IMR-90 (cell line): ENCODE measurements at regions not wholly inside any gene's neighbourhood (a gene's known extent, or its start where the extent isn't known, plus 50 kb on each side); places are given as distances from the start of the nearest gene placed in this dataset.

Experiments
- ATAC-seq: fragments of 200-7000 bp; cut with Tn5 transposase; 2 replicates; pipeline ENCODE4 v1.9.1; 2020; ENCODE audit warnings: low read depth, mild to moderate bottlenecking, moderate library complexity
- BruUV-seq: library from RNA; stranded (reverse); fragments of 400-500 nt; replicated peaks from 2 replicates; lab custom pipeline; 2021; lab: Mats Ljungman, UMichigan
- CTCF ChIA-PET: fragments of 300-600 bp; formaldehyde crosslinking; extraction: SDS; loops from one replicate; lab custom pipeline; 2021; ENCODE audit warnings: antibody characterized with exemption; lab: Yijun Ruan, JAX
- POLR2A ChIA-PET: fragments of 300-600 bp; sonication (Branson Sonifier 250); formaldehyde crosslinking; loops from one replicate; lab custom pipeline; 2022; ENCODE audit warnings: antibody characterized with exemption; ENCODE audit not compliant: unreplicated experiment; lab: Charles Lee
- DNase-seq: peaks from one replicate; pipeline ENCODE4 v3.0.0; 2013
- H2AFZ ChIP-seq: replicated peaks from 2 replicates; pipeline ENCODE3; 2013; ENCODE audit warnings: low read length, mild to moderate bottlenecking; ENCODE audit not compliant: poor library complexity
- H2AK5ac ChIP-seq: 2 replicates; pipeline ENCODE4 v1.6.1; 2013; ENCODE audit warnings: low read depth, low read length, inconsistent platforms
- H2AK9ac ChIP-seq: replicated peaks from 2 replicates; pipeline ENCODE3; 2013; ENCODE audit warnings: mild to moderate bottlenecking, low read depth, low read length, moderate library complexity; ENCODE audit not compliant: poor library complexity
- H2BK120ac ChIP-seq: 2 replicates; pipeline ENCODE4 v1.6.1; 2013; ENCODE audit warnings: low read depth, low read length, inconsistent platforms
- H2BK15ac ChIP-seq: 3 replicates; pipeline ENCODE4 v1.6.1; 2013; ENCODE audit warnings: low read depth, low read length, inconsistent platforms
- H2BK20ac ChIP-seq: 2 replicates; pipeline ENCODE4 v1.6.1; 2013; ENCODE audit warnings: low read depth, mild to moderate bottlenecking, inconsistent platforms, low read length, moderate library complexity
- H2BK5ac ChIP-seq: 2 replicates; pipeline ENCODE4 v1.6.1; 2013; ENCODE audit warnings: mild to moderate bottlenecking, low read depth, low read length, inconsistent platforms; ENCODE audit not compliant: poor library complexity, severe bottlenecking
- H3K14ac ChIP-seq: replicated peaks from 2 replicates; pipeline ENCODE4 v1.6.1; 2013; ENCODE audit warnings: low read depth, low read length, inconsistent platforms
- H3K18ac ChIP-seq: 2 replicates; pipeline ENCODE4 v1.6.1; 2013; ENCODE audit warnings: low read depth, low read length, control low read depth
- H3K23ac ChIP-seq: 2 replicates; pipeline ENCODE4 v1.6.1; 2013; ENCODE audit warnings: low read depth, low read length, inconsistent platforms
- H3K27ac ChIP-seq: 2 replicates; pipeline ENCODE4 v1.5.1; 2013; ENCODE audit warnings: mild to moderate bottlenecking, control low read depth, low read length; ENCODE audit not compliant: insufficient read depth
- H3K27me3 ChIP-seq: 2 replicates; pipeline ENCODE4 v1.6.1; 2013; ENCODE audit warnings: low read length; ENCODE audit not compliant: control insufficient read depth, insufficient read depth
- H3K36me3 ChIP-seq: 2 replicates; pipeline ENCODE4 v1.6.1; 2013; ENCODE audit warnings: low read length, mixed read lengths; ENCODE audit not compliant: control insufficient read depth, insufficient read depth
- H3K4ac ChIP-seq: 2 replicates; pipeline ENCODE4 v1.6.1; 2013; ENCODE audit warnings: low read depth, low read length, inconsistent platforms
- H3K4me1 ChIP-seq: 2 replicates; pipeline ENCODE4 v1.6.1; 2013; ENCODE audit warnings: low read length, mixed read lengths; ENCODE audit not compliant: control insufficient read depth, insufficient read depth
- H3K4me2 ChIP-seq: 2 replicates; pipeline ENCODE4 v1.6.1; 2013; ENCODE audit warnings: low read depth, mild to moderate bottlenecking, control low read depth, low read length, moderate library complexity
- H3K4me3 ChIP-seq: 2 replicates; pipeline ENCODE4 v1.5.1; 2013; ENCODE audit warnings: low read depth, mild to moderate bottlenecking, control low read depth, low read length, moderate library complexity; ENCODE audit not compliant: insufficient read depth
- H3K56ac ChIP-seq: 2 replicates; pipeline ENCODE4 v1.6.1; 2013; ENCODE audit warnings: low read length, inconsistent platforms; ENCODE audit not compliant: insufficient read depth; ENCODE audit errors: extremely low read depth
- H3K79me1 ChIP-seq, 2 experiments: 2 replicates each; pipeline ENCODE4 v1.6.1; 2013; ENCODE audit warnings: low read length in 2 of 2, inconsistent platforms in 1 of 2, low read depth in 1 of 2
- H3K9ac ChIP-seq: 2 replicates; pipeline ENCODE4 v1.6.1; 2013; ENCODE audit warnings: low read depth, low read length, control low read depth
- H3K9me1 ChIP-seq: 2 replicates; pipeline ENCODE4 v1.6.1; 2013; ENCODE audit warnings: low read length, inconsistent platforms; ENCODE audit not compliant: insufficient read depth
- H3K9me3 ChIP-seq: 2 replicates; pipeline ENCODE4 v1.6.1; 2013; ENCODE audit warnings: low read length; ENCODE audit not compliant: control insufficient read depth, insufficient read depth
- H4K20me1 ChIP-seq: 2 replicates; pipeline ENCODE4 v1.6.1; 2013; ENCODE audit warnings: low read length, inconsistent platforms; ENCODE audit not compliant: insufficient read depth
- H4K5ac ChIP-seq: 2 replicates; pipeline ENCODE4 v1.6.1; 2013; ENCODE audit warnings: mild to moderate bottlenecking, low read depth, low read length, control low read depth
- H4K8ac ChIP-seq, 2 experiments: 2 replicates each; pipeline ENCODE4 v1.6.1; 2013; ENCODE audit warnings: low read depth in 2 of 2, low read length in 2 of 2, control low read depth in 1 of 2, inconsistent platforms in 1 of 2
- H4K91ac ChIP-seq: 2 replicates; pipeline ENCODE4 v1.6.1; 2013; ENCODE audit warnings: low read depth, low read length, inconsistent platforms; ENCODE audit not compliant: insufficient read depth
- CHD1 ChIP-seq: IDR thresholded peaks from 2 replicates; pipeline ENCODE4 v1.6.1; 2012; ENCODE audit warnings: low read depth, low read length, improper control_type of control experiment
- RCOR1 ChIP-seq: IDR thresholded peaks from 2 replicates; pipeline ENCODE4 v1.6.1; 2012; ENCODE audit warnings: mild to moderate bottlenecking, low read length, improper control_type of control experiment; ENCODE audit not compliant: insufficient replicate concordance
- RFX5 ChIP-seq: IDR thresholded peaks from 2 replicates; pipeline ENCODE4 v1.8.0; 2012; ENCODE audit warnings: low read depth, mild to moderate bottlenecking, low read length, moderate library complexity
- WGBS, 2 experiments: methylation state at CpG; one replicate each; pipeline versions ENCODE4 v1.1.5 to v1.1.7; 2013; ENCODE audit warnings: missing lambda C conversion rate in 2 of 2; ENCODE audit not compliant: insufficient read length in 1 of 2; ENCODE audit errors: extremely low coverage in 2 of 2; 5-methylcytosine and 5-hydroxymethylcytosine counted together
- dilution Hi-C: fragments of 300-500 bp; cut with HindIII; formaldehyde crosslinking; loops from one replicate; pipeline ENCODE4 v1.14.3; 2018; ENCODE audit warnings: low sequenced_read_pairs; ENCODE audit not compliant: unreplicated experiment
- in situ Hi-C: fragments of 300-500 bp; cut with MboI; formaldehyde crosslinking; loops from 3 replicates; pipeline ENCODE4 v1.14.3; 2019; ENCODE audit warnings: low sequenced_read_pairs, inconsistent platforms, mixed read lengths
- intact Hi-C: fragments of 100-400 bp; cut with micrococcal nuclease; formaldehyde crosslinking; loops from 2 replicates; pipeline ENCODE4 v1.10.0; 2022
- TF ChIP-seq, protein P1 (sequence below): fragments of 150-350 bp; IDR thresholded peaks from 2 replicates; pipeline ENCODE4 v1.6.1; 2017; ENCODE audit warnings: mild to moderate bottlenecking, antibody characterized with exemption, low read length, low read depth

DNA sequence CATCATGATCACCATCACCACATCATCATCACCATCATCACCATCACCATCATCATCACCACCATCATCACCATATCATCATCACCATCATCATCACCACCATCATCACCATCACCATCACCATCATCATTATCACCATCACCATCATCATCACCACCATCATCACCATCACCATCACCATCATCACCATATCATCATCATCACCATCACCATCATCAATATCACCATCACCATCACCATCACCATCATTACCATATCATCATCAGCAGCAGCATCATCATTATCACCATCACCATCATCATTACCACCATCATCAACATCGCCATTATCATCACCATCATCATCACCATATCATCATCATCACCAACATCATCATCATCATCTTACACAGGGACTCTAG is 351.1 kb downstream of the MIAT start:
- dilution Hi-C loops = no loop called here
- Histone ChIP-seq H4K5ac (no peak overlapping the region), H3K9me1 (no peaks in the 10 kb centered on the region), H2BK5ac (no peak overlapping the region), H3K4me3 (no peak overlapping the region), H4K8ac (no peak overlapping the region), H3K79me1 (no peaks in the 10 kb centered on the region), H4K20me1 (no peaks in the 10 kb centered on the region), H2BK15ac (no peak overlapping the region), H4K91ac (no peak overlapping the region), H3K14ac (no peak overlapping the region), H3K9ac (no peak overlapping the region), H3K36me3 (no peaks in the 10 kb centered on the region), H3K4ac (no peak overlapping the region), H2BK20ac (no peak overlapping the region), H3K9me3 (no peaks in the 10 kb centered on the region), H3K56ac (no peak overlapping the region), H3K27ac (no peak overlapping the region), H2AK5ac (no peak overlapping the region), H2BK120ac (no peak overlapping the region), H3K23ac (no peak overlapping the region), H2AFZ (no peak overlapping the region), H3K27me3 (peaks cover 5% of the 10 kb centered on the region), H2AK9ac (no peak overlapping the region), H3K4me2 (no peak overlapping the region), H3K4me1 (no peaks in the 10 kb centered on the region), H3K18ac (no peak overlapping the region)
- no peak for TF ChIP-seq CHD1
- no peak for TF ChIP-seq RCOR1
- TF ChIP-seq, protein P1, sequence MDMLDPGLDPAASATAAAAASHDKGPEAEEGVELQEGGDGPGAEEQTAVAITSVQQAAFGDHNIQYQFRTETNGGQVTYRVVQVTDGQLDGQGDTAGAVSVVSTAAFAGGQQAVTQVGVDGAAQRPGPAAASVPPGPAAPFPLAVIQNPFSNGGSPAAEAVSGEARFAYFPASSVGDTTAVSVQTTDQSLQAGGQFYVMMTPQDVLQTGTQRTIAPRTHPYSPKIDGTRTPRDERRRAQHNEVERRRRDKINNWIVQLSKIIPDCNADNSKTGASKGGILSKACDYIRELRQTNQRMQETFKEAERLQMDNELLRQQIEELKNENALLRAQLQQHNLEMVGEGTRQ = no peak
- TF ChIP-seq RFX5 = no peak
- DNase-seq (no peak), ATAC-seq (no peak)
- POLR2A ChIA-PET = no interaction called here
- WGBS, 2 experiments = no CpG with 5 or more reads among the region's 1 CpG
- in situ Hi-C loops = no loop called here
- CTCF ChIA-PET = no interaction called here
- no TSS peak for BruUV-seq
- intact Hi-C loops = loop anchor here (10.0 kb wide), 1 partner anchor 336 kb away; no protein-coding TSS in a partner anchor
